ENCODE measurements at regions not wholly inside any gene's neighbourhood (a gene's known extent, or its start where the extent isn't known, plus 50 kb on each side); places are given as distances from the start of the nearest gene placed in this dataset.

DNA sequence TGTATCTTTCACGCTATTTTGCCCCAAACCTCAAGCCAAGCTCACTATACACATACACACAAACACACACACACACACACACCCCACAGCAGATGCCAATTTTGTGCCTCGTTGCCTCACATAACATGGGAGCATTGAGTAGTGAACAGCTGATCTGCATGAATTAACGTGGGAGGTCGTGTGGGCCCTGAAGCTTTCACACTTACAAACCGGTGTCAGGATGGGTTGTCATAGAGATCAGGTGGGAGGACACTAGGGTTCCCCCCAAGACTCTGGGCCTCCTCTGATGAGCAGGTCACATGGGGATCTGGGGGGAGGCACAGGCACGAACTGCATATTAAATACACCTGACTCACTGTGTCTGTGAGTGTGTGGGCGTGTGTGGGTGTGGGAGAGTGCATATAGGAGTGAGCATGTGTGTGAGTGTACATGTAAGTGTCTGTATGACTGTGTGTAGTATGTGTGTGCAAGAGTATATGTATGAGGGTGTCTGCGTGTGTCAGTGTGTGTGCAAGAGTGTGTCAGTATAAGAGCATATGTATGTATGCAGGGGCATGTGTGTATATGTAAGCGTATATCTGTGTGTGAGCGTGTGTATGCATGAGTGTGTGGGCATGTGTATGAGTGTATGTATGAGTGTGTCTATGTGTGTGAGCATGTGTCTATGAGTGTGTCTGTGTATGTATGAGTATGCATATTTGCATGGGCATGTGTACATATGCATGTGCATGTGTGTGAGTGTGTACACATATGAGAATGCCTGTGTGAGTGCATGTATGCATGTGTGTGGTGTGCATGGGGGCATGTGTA is 370.4 kb downstream of the PREX1 start:
- TF ChIP-seq, protein P1, sequence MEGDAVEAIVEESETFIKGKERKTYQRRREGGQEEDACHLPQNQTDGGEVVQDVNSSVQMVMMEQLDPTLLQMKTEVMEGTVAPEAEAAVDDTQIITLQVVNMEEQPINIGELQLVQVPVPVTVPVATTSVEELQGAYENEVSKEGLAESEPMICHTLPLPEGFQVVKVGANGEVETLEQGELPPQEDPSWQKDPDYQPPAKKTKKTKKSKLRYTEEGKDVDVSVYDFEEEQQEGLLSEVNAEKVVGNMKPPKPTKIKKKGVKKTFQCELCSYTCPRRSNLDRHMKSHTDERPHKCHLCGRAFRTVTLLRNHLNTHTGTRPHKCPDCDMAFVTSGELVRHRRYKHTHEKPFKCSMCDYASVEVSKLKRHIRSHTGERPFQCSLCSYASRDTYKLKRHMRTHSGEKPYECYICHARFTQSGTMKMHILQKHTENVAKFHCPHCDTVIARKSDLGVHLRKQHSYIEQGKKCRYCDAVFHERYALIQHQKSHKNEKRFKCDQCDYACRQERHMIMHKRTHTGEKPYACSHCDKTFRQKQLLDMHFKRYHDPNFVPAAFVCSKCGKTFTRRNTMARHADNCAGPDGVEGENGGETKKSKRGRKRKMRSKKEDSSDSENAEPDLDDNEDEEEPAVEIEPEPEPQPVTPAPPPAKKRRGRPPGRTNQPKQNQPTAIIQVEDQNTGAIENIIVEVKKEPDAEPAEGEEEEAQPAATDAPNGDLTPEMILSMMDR (conservative IDR thresholded peaks at IDR 0.05; ENCODE audit: low read depth, low read length), result no peak
- no peak for TF ChIP-seq EZH2 (IDR thresholded peaks at IDR 0.05; ENCODE audit: borderline replicate concordance, low read depth, low read length, poor library complexity, severe bottlenecking)

Measured in A673 (cell line).